ENCODE measurements at regions not wholly inside any gene's neighbourhood (a gene's known extent, or its start where the extent isn't known, plus 50 kb on each side); places are given as distances from the start of the nearest gene placed in this dataset.
A peak's percentile ranks its signal among the peaks of the same experiment; 100 is the strongest.

DNA sequence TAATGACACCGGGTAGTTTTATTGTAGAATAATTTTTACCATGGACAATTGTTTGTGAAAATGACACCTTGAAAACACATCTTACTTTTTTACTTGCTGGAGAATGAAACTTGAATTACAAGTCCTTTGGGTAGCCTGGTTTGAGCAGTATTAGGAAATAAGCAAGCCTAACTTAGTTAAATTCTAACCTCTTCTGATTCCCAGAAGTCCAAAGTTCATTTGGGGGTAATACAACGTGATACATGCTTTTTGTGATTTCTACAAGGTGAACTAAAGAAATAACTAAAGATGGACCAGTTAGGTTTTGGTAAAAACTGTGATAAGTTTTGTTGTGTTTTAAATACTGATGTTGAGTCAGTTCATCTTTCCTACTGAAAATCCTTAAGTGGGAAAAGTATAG is 135.4 kb upstream of the DMRT1 start (continued):
- TF ChIP-seq TBX2 (CRISPR knock-in tag; IDR thresholded peaks at IDR 0.05; ENCODE audit: borderline replicate concordance), result no peak
- TF ChIP-seq HIVEP1 (CRISPR knock-in tag; IDR thresholded peaks at IDR 0.05), result no peak
- TF ChIP-seq CREB1 (IDR thresholded peaks at IDR 0.05), result no peak
- TF ChIP-seq CREB1 (CRISPR knock-in tag; IDR thresholded peaks at IDR 0.05), result no peak
- no peak for TF ChIP-seq ZNF567 (CRISPR knock-in tag; IDR thresholded peaks at IDR 0.05; ENCODE audit: borderline replicate concordance)
- no peak for TF ChIP-seq TRIM24 (CRISPR knock-in tag; IDR thresholded peaks at IDR 0.05)
- no peak for TF ChIP-seq TAF1 (CRISPR knock-in tag; IDR thresholded peaks at IDR 0.05)
- TF ChIP-seq TEAD2 (CRISPR knock-in tag; IDR thresholded peaks at IDR 0.05), result no peak
- TF ChIP-seq, protein P1, sequence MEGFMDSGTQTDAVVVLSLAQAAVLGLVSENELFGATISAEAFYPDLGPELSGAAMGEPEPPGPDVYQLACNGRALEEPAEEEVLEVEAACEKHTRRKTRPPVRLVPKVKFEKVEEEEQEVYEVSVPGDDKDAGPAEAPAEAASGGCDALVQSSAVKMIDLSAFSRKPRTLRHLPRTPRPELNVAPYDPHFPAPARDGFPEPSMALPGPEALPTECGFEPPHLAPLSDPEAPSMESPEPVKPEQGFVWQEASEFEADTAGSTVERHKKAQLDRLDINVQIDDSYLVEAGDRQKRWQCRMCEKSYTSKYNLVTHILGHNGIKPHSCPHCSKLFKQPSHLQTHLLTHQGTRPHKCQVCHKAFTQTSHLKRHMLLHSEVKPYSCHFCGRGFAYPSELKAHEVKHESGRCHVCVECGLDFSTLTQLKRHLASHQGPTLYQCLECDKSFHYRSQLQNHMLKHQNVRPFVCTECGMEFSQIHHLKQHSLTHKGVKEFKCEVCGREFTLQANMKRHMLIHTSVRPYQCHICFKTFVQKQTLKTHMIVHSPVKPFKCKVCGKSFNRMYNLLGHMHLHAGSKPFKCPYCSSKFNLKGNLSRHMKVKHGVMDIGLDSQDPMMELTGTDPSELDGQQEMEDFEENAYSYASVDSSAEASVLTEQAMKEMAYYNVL (CRISPR knock-in tag; IDR thresholded peaks at IDR 0.05; ENCODE audit: borderline replicate concordance), result no peak
- TF ChIP-seq, protein P2, sequence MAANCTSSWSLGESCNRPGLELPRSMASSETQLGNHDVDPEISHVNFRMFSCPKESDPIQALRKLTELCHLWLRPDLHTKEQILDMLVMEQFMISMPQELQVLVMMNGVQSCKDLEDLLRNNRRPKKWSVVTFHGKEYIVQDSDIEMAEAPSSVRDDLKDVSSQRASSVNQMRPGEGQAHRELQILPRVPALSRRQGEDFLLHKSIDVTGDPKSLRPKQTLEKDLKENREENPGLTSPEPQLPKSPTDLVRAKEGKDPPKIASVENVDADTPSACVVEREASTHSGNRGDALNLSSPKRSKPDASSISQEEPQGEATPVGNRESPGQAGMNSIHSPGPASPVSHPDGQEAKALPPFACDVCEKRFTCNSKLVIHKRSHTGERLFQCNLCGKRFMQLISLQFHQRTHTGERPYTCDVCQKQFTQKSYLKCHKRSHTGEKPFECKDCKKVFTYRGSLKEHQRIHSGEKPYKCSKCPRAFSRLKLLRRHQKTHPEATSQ (CRISPR knock-in tag; IDR thresholded peaks at IDR 0.05; ENCODE audit: borderline replicate concordance), result no peak
- no peak for TF ChIP-seq ZNF644 (CRISPR knock-in tag; IDR thresholded peaks at IDR 0.05; ENCODE audit: low read depth)
- TF ChIP-seq SCMH1 (CRISPR knock-in tag; IDR thresholded peaks at IDR 0.05; ENCODE audit: borderline replicate concordance), result no peak
- no peak for TF ChIP-seq LCORL (IDR thresholded peaks at IDR 0.05)
- TF ChIP-seq LCORL (CRISPR knock-in tag; IDR thresholded peaks at IDR 0.05), result no peak
- TF ChIP-seq, protein P3, sequence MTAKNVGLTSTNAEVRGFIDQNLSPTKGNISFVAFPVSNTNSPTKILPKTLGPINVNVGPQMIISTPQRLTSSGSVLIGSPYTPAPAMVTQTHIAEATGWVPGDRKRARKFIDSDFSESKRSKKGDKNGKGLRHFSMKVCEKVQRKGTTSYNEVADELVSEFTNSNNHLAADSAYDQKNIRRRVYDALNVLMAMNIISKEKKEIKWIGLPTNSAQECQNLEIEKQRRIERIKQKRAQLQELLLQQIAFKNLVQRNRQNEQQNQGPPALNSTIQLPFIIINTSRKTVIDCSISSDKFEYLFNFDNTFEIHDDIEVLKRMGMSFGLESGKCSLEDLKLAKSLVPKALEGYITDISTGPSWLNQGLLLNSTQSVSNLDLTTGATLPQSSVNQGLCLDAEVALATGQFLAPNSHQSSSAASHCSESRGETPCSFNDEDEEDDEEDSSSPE (CRISPR knock-in tag; IDR thresholded peaks at IDR 0.05), result peak; percentile 17; the same call in 1 of the 2 replicates
- TF ChIP-seq ZNF180 (CRISPR knock-in tag; IDR thresholded peaks at IDR 0.05; ENCODE audit: borderline replicate concordance, low read depth), result no peak
- peak; percentile 45 for TF ChIP-seq GATAD2A (CRISPR knock-in tag; IDR thresholded peaks at IDR 0.05)
- TF ChIP-seq ZNF660 (CRISPR knock-in tag; IDR thresholded peaks at IDR 0.05; ENCODE audit: borderline replicate concordance, low read depth), result no peak
- TF ChIP-seq ZNF768 (CRISPR knock-in tag; IDR thresholded peaks at IDR 0.05), result no peak
- no peak for TF ChIP-seq ZNF292 (CRISPR knock-in tag; IDR thresholded peaks at IDR 0.05; ENCODE audit: borderline replicate concordance, low read depth)
- TF ChIP-seq ZNF326 (CRISPR knock-in tag; IDR thresholded peaks at IDR 0.05; ENCODE audit: borderline replicate concordance), result no peak
- TF ChIP-seq, protein P4, sequence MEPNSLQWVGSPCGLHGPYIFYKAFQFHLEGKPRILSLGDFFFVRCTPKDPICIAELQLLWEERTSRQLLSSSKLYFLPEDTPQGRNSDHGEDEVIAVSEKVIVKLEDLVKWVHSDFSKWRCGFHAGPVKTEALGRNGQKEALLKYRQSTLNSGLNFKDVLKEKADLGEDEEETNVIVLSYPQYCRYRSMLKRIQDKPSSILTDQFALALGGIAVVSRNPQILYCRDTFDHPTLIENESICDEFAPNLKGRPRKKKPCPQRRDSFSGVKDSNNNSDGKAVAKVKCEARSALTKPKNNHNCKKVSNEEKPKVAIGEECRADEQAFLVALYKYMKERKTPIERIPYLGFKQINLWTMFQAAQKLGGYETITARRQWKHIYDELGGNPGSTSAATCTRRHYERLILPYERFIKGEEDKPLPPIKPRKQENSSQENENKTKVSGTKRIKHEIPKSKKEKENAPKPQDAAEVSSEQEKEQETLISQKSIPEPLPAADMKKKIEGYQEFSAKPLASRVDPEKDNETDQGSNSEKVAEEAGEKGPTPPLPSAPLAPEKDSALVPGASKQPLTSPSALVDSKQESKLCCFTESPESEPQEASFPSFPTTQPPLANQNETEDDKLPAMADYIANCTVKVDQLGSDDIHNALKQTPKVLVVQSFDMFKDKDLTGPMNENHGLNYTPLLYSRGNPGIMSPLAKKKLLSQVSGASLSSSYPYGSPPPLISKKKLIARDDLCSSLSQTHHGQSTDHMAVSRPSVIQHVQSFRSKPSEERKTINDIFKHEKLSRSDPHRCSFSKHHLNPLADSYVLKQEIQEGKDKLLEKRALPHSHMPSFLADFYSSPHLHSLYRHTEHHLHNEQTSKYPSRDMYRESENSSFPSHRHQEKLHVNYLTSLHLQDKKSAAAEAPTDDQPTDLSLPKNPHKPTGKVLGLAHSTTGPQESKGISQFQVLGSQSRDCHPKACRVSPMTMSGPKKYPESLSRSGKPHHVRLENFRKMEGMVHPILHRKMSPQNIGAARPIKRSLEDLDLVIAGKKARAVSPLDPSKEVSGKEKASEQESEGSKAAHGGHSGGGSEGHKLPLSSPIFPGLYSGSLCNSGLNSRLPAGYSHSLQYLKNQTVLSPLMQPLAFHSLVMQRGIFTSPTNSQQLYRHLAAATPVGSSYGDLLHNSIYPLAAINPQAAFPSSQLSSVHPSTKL (CRISPR knock-in tag; IDR thresholded peaks at IDR 0.05), result peak; percentile 61
- TF ChIP-seq EP300 (IDR thresholded peaks at IDR 0.05; ENCODE audit: low read depth in 2 of 2, low read length in 2 of 2), result peak in 1 of 2 experiments; percentile 42; a peak in 1 of 4 replicates
- TF ChIP-seq EP300 (CRISPR knock-in tag; IDR thresholded peaks at IDR 0.05; ENCODE audit: borderline replicate concordance), result no peak
- TF ChIP-seq ETV6 (CRISPR knock-in tag; conservative IDR thresholded peaks at IDR 0.05), result no peak
- 0 out of 2 replicates have a peak, but pooled peaks have one; percentile 46 for TF ChIP-seq NCOA2 (CRISPR knock-in tag; IDR thresholded peaks at IDR 0.05)

Data from HepG2 (cell line).